Stimulated activated CD8-positive, alpha-beta memory T cell treated with anti-CD3 and anti-CD28 coated beads, Interleukin-7, amount 100 ng/mL, for 4 hours (primary cell): ENCODE measurements at regions not wholly inside any gene's neighbourhood (a gene's known extent, or its start where the extent isn't known, plus 50 kb on each side); places are given as distances from the start of the nearest gene placed in this dataset.
"Not testable (repeated sequence)": the region's sequence is repeated elsewhere in the genome, so short reads cannot be mapped to it uniquely, and the experiment has no call there.

Experiments used
- DNase-seq, 2 donors: peaks; one replicate each; pipeline ENCODE4 v3.0.0-alpha.2; 2020; ENCODE audit warnings: low read depth in 2 of 2

- not testable (repeated sequence) for DNase-seq
Observed at GRCh38 chr2:88996588-88996987, 305.1 kb downstream of the RPIA start.

- DNase-seq, result no peak
Observed at GRCh38 chr2:88999365-88999764, 307.9 kb downstream of the RPIA start.

GRCh38 chr2:89000235-89000634, 308.8 kb downstream of the RPIA start:
- no peak for DNase-seq

GRCh38 chr2:89004238-89004637, 312.8 kb downstream of the RPIA start:
- DNase-seq, result not testable (repeated sequence)

- DNase-seq, result not testable (repeated sequence)
Observed at GRCh38 chr2:89020566-89020965, 329.1 kb downstream of the RPIA start.

- DNase-seq, result not testable (repeated sequence)
Observed at GRCh38 chr2:89026296-89026695, 334.8 kb downstream of the RPIA start.

GRCh38 chr2:89027115-89027514, 335.6 kb downstream of the RPIA start:
- DNase-seq, result not testable (repeated sequence)

GRCh38 chr2:89027536-89027935, 336.1 kb downstream of the RPIA start:
- DNase-seq, result not testable (repeated sequence)

GRCh38 chr2:89029257-89029656, 337.8 kb downstream of the RPIA start:
- not testable (repeated sequence) for DNase-seq

- DNase-seq, result not testable (repeated sequence)
Observed at GRCh38 chr2:89048138-89049066, 356.9 kb downstream of the RPIA start.

- not testable (repeated sequence) for DNase-seq
Observed at GRCh38 chr2:89058616-89059015, 367.1 kb downstream of the RPIA start.

GRCh38 chr2:89061174-89061573, 369.7 kb downstream of the RPIA start:
- not testable (repeated sequence) for DNase-seq

- DNase-seq, result not testable (repeated sequence)
Observed at GRCh38 chr2:89076771-89077170, 385.3 kb downstream of the RPIA start.

GRCh38 chr2:89092911-89093310, 401.4 kb downstream of the RPIA start:
- not testable (repeated sequence) for DNase-seq

GRCh38 chr2:89095060-89095459, 403.6 kb downstream of the RPIA start:
- not testable (repeated sequence) for DNase-seq

- DNase-seq, result not testable (repeated sequence)
Observed at GRCh38 chr2:89102587-89102986, 411.1 kb downstream of the RPIA start.

GRCh38 chr2:89106369-89107019, 415.0 kb downstream of the RPIA start:
- not testable (repeated sequence) for DNase-seq

- not testable (repeated sequence) for DNase-seq
Observed at GRCh38 chr2:89112434-89112833, 421.0 kb downstream of the RPIA start.

GRCh38 chr2:89113286-89113685, 421.8 kb downstream of the RPIA start:
- DNase-seq, result not testable (repeated sequence)

GRCh38 chr2:89129440-89129839, 438.0 kb downstream of the RPIA start:
- not testable (repeated sequence) for DNase-seq

- not testable (repeated sequence) for DNase-seq
Observed at GRCh38 chr2:89130665-89131308, 439.3 kb downstream of the RPIA start.

- DNase-seq, result not testable (repeated sequence)
Observed at GRCh38 chr2:89142959-89143358, 451.5 kb downstream of the RPIA start.
